ENCODE measurements at regions not wholly inside any gene's neighbourhood (a gene's known extent, or its start where the extent isn't known, plus 50 kb on each side); places are given as distances from the start of the nearest gene placed in this dataset.
"Not testable (repeated sequence)": the region's sequence is repeated elsewhere in the genome, so short reads cannot be mapped to it uniquely, and the experiment has no call there.

GRCh38 chr20:16801919-16802651 lies 53.9 kb downstream of the OTOR start:
- no peak for DNase-seq (ENCODE audit: low read depth)

GRCh38 chr20:16802652-16802935 lies 54.4 kb downstream of the OTOR start:
- DNase-seq (ENCODE audit: low read depth) = no peak

- no peak for DNase-seq (ENCODE audit: low read depth)
Observed at GRCh38 chr20:16803965-16804792, 56.0 kb downstream of the OTOR start.

GRCh38 chr20:16804793-16805187 lies 56.6 kb downstream of the OTOR start:
- no peak for DNase-seq (ENCODE audit: low read depth)

GRCh38 chr20:16806061-16806460 lies 57.9 kb downstream of the OTOR start:
- DNase-seq (ENCODE audit: low read depth) = no peak

GRCh38 chr20:16806886-16807285 lies 58.7 kb downstream of the OTOR start:
- no peak for DNase-seq (ENCODE audit: low read depth)

- DNase-seq (ENCODE audit: low read depth) = no peak
Observed at GRCh38 chr20:16808796-16809195, 60.6 kb downstream of the OTOR start.

- DNase-seq (ENCODE audit: low read depth) = no peak
Observed at GRCh38 chr20:16810216-16810615, 62.1 kb downstream of the OTOR start.

- DNase-seq (ENCODE audit: low read depth) = no peak
Observed at GRCh38 chr20:16816192-16816591, 68.0 kb downstream of the OTOR start.

GRCh38 chr20:16819483-16819882 lies 71.3 kb downstream of the OTOR start:
- no peak for DNase-seq (ENCODE audit: low read depth)

- DNase-seq (ENCODE audit: low read depth) = no peak
Observed at GRCh38 chr20:16821211-16822089, 73.3 kb downstream of the OTOR start.

GRCh38 chr20:16824664-16825063 lies 76.5 kb downstream of the OTOR start:
- no peak for DNase-seq (ENCODE audit: low read depth)

- DNase-seq (ENCODE audit: low read depth) = no peak
Observed at GRCh38 chr20:16828666-16829305, 80.6 kb downstream of the OTOR start.

- not testable (repeated sequence) for DNase-seq (ENCODE audit: low read depth)
Observed at GRCh38 chr20:16835690-16836089, 87.5 kb downstream of the OTOR start.

GRCh38 chr20:16842486-16843120 lies 94.4 kb downstream of the OTOR start:
- no peak for DNase-seq (ENCODE audit: low read depth)

GRCh38 chr20:16844406-16844805 lies 96.2 kb downstream of the OTOR start:
- DNase-seq (ENCODE audit: low read depth) = no peak

- DNase-seq (ENCODE audit: low read depth) = no peak
Observed at GRCh38 chr20:16846006-16846405, 97.8 kb downstream of the OTOR start.

- no peak for DNase-seq (ENCODE audit: low read depth)
Observed at GRCh38 chr20:16848061-16848460, 99.9 kb downstream of the OTOR start.

- no peak for DNase-seq (ENCODE audit: low read depth)
Observed at GRCh38 chr20:16848526-16848925, 100.4 kb downstream of the OTOR start.

- DNase-seq (ENCODE audit: low read depth) = no peak
Observed at GRCh38 chr20:16860914-16861313, 112.8 kb downstream of the OTOR start.

- DNase-seq (ENCODE audit: low read depth) = no peak
Observed at GRCh38 chr20:16861708-16862107, 113.5 kb downstream of the OTOR start.

Data from forelimb muscle (tissue), 1 donor.